HG02763 (cell line): ENCODE measurements at regions not wholly inside any gene's neighbourhood (a gene's known extent, or its start where the extent isn't known, plus 50 kb on each side); places are given as distances from the start of the nearest gene placed in this dataset.
"Not testable (repeated sequence)": the region's sequence is repeated elsewhere in the genome, so short reads cannot be mapped to it uniquely, and the experiment has no call there.

Experiments
- ATAC-seq: cut with Tn5 transposase; IDR thresholded peaks from one replicate; pipeline ENCODE4 v1.9.1; 2021; ENCODE audit warnings: mild to moderate bottlenecking, moderate library complexity; ENCODE audit not compliant: unreplicated experiment

- no peak for ATAC-seq
These were observed 219.2 kb upstream of the RAI14 start for GRCh38 chr5:34436761-34437501.

GRCh38 chr5:34439601-34440000 lies 216.5 kb upstream of the RAI14 start:
- no peak for ATAC-seq

GRCh38 chr5:34441767-34442166 lies 214.4 kb upstream of the RAI14 start:
- not testable (repeated sequence) for ATAC-seq

DNA sequence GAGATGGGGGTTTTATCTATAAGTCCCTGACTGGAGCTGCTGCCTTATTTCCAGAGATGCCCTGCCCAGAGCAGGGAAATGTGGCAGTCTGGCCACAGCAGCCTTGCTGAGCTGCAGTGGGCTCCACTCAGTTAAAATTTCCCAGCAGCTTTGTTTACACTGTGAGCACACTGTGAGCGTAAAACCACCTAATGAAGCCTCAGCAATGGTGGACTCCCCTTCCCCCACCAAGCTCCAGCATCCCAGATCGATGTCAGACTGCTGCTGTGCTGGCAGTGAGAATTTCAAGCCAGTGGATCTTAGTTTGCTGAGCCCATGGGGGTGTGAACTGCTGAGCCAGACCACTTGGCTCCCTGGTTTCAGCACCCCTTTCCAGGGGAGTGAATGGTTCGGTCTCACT lies 208.7 kb upstream of the RAI14 start:
- ATAC-seq, result no peak

GRCh38 chr5:34449639-34450038 lies 206.5 kb upstream of the RAI14 start:
- ATAC-seq, result no peak

DNA sequence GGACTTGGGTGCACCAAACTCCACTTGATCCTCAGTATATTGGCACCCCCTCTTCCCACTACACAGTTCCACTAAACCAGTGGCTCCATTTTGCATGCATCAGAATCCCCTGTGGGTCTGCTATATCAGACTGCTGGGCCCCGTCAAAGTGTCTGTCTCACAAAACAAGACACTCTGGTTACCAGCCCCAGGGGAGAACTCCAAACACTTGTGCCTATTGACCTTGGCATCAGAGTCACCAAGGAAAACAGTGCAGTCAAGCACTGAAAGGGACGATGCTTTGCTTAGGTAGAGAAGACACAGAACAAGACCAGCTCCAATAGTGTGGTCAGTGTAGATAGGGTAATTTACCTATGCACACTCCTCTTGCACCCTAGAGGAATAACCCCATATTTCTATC lies 205.8 kb upstream of the RAI14 start:
- ATAC-seq, result no peak

DNA sequence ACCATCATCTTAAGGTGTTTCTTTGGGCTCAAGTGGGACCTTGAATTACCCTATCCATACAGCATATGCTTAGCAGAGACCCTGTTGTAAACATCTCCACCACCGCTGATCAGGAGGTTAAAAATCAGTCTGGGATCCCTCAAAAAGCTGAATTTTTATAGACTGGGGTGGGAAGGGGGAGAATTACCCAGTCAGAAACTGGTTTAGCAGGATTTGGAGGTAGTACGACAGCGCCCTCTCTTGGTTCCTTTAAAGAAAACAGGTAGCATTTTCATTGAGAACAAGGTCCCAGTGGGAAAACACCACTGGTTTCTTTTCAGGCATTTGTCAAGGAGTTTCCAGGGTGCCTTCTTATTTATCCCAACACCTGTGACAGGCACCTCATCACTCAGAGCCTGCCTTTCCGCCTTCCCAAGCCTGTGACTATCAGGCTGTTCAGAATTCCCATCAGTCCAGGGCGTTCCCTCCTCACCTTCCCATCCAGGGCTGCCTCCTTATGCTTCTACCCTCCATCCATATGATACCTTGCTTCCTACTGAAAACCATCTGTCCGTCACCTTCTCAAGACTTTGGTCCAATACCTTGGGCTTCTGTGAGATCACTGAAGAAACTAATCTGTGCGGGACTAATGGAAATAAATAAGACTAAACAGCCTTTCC lies 203.8 kb upstream of the RAI14 start:
- no peak for ATAC-seq

GRCh38 chr5:34455098-34455497 lies 201.0 kb upstream of the RAI14 start:
- no peak for ATAC-seq

GRCh38 chr5:34459908-34460307 lies 196.2 kb upstream of the RAI14 start:
- no peak for ATAC-seq

- ATAC-seq, result no peak
These were observed 195.6 kb upstream of the RAI14 start for GRCh38 chr5:34460496-34460895.

DNA sequence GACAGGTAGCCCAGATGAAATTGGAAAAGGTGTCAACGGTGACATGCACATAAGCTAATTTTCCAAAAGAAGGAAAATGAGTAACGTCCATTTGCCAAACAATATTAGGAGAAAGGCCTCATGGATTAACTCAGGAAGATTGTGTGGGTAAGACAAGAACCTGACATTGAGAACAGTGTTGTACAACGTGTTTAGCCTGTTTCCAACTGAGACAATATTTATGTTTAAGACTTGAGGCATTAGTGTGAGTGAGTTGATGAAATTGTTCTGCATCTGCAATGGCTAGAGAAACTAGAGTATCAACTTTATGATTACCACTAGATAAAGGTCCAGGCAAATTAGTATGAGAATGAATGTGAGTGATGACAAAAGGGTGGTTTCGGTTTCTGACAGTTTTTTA lies 191.3 kb upstream of the RAI14 start:
- no peak for ATAC-seq

GRCh38 chr5:34465301-34465700 lies 190.8 kb upstream of the RAI14 start:
- not testable (repeated sequence) for ATAC-seq

GRCh38 chr5:34466519-34467388 lies 189.4 kb upstream of the RAI14 start:
- not testable (repeated sequence) for ATAC-seq

DNA sequence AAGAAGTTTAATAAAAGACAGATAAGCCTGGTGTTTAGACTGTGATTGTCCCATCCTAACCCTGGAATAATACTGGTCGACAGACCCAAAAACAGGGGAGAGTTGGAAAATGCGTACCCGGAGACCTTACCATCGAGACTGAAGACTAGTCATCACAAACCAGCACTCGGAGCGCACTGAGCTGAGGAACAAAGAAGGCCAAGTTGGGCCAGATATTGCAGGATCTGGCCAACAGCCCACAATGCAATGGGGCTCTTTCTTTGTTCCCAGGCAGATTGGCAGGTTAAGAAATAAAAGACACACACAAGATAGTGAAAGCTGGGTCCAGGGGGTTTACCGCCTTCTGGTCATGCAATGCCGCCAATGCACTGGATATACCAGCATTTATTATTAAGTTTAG lies 188.7 kb upstream of the RAI14 start:
- no peak for ATAC-seq

DNA sequence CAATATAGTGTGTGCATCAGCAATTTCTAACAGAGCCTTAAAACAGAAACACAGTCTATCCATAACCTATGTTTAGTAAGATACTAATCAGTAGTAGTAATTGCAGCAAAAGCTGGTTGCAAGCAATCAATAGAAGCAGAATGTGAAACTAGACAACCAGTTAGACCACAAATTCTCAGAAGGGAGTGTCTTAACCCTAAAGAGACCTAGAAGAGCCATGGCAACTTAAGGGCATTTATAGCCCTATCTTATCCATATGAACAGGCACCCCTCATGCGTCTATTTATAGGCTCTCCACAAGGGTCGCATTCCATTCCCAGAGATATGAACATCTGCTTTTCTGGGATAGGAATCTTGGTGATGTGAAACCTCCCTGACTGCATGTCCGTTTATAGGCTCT lies 188.1 kb upstream of the RAI14 start:
- ATAC-seq, result not testable (repeated sequence)

- no peak for ATAC-seq
These were observed 186.2 kb upstream of the RAI14 start for GRCh38 chr5:34469971-34470370.

DNA sequence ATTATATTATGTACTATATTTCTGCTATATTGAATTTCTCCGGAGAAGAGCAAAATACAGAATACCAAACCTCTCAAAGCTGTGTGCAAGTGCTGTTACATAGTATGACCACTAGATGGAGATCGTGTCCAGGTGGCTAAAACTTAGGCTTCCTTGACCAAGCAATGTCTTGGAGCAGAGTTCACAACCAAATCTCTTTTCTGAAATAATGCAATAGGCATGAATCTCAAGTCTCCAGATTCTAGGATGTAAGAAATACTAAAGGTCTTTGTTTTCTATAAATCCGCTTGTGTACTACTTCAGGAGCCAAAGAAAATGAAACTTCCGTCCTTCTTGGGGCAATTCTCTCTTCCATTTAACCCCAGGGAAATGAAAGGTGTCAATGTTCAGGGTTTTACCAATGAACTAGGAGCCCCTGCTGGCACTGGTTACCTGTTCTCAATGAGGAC lies 181.5 kb upstream of the RAI14 start:
- ATAC-seq, result no peak

DNA sequence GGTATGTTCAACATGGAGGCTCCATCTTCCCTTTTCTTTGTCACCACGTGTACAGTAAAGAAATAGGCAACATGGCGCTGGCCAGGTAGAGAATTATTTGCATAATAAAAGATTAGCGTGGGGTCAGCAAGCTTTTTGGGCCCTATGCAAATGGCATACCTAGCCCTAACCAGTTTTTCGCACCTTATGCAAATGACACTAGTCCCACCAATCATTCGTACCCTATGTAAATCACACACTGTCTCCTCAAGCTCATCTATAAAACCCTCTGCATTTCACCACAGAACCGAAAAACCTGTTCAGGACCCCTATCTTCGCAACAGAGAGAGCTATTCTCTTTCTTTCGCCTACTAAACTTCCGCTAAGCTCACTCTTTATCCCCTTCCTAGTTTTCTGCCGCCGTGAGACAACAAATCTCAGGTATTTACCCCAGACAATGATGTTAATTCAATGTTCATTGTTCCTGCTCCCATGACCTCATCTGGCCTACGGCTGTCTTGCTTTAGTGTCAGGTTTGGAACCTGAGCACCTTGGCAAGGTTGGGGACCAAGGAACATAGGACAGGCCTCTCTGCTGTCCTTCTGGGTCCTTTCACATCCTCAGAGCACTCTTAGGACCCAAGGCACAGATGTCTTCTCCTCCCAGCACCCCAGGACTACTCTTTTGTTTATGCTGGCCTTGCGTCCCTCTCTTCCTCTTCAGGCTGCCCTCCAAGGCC lies 180.7 kb upstream of the RAI14 start:
- ATAC-seq, result no peak

DNA sequence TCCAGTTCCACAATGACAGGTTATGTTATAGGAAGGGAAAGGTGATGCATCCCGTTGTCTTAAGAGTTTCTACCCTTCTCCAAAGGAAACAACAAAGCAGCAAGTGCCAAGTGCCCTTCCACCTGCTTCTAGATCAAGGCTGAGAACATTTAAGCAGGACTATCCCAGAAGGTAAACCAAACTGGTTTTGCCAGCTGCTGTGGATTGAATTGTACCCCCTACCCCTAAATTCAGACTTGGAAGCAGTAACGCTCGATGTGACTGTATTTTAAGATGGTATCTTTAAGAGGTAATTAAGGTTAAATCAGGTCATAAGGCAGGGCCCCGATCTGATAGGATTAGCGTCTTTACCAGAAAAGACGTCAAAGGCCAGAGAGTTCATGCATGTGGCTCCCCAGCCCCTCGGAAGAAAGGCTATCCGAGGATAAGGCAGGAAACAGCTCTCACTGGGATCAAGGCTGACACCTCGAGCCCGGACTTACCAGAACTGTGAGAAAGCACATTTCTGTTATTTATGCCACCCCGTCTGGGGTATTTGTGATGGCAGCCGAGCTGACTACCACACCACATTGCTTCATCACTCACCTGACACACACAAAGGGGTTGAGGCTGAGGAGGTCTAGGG lies 179.1 kb upstream of the RAI14 start:
- no peak for ATAC-seq

GRCh38 chr5:34480810-34481528 lies 175.2 kb upstream of the RAI14 start:
- no peak for ATAC-seq
